HFFc6 (cell line): ENCODE measurements at regions not wholly inside any gene's neighbourhood (a gene's known extent, or its start where the extent isn't known, plus 50 kb on each side); places are given as distances from the start of the nearest gene placed in this dataset.
"Not testable (repeated sequence)": the region's sequence is repeated elsewhere in the genome, so short reads cannot be mapped to it uniquely, and the experiment has no call there.

Experiments
- DNase-seq: peaks from one replicate; pipeline ENCODE4 v3.0.0-alpha.2; 2018
- H3K27ac Mint-ChIP-seq: 2 replicates; pipeline ENCODE4 v1.8.0; 2020; ENCODE audit warnings: mild to moderate bottlenecking, mixed read lengths
- H3K27me3 Mint-ChIP-seq: 2 replicates; pipeline ENCODE4 v1.8.0; 2021; ENCODE audit warnings: mild to moderate bottlenecking, moderate library complexity, mixed read lengths; ENCODE audit not compliant: insufficient read depth
- H3K36me3 Mint-ChIP-seq: 2 replicates; pipeline ENCODE4 v1.8.0; 2021; ENCODE audit warnings: low read depth, mixed read lengths
- H3K4me1 Mint-ChIP-seq: 2 replicates; pipeline ENCODE4 v1.8.0; 2020; ENCODE audit warnings: low read depth, mixed read lengths
- H3K4me3 Mint-ChIP-seq: 2 replicates; pipeline ENCODE4 v1.8.0; 2020; ENCODE audit warnings: mild to moderate bottlenecking, moderate library complexity, mixed read lengths
- H3K9me3 Mint-ChIP-seq: 2 replicates; pipeline ENCODE4 v1.8.0; 2020; ENCODE audit warnings: mild to moderate bottlenecking, mixed read lengths
- CTCF ChIP-seq: fragments of 200-600 bp; sonication (generic); IDR thresholded peaks from 2 replicates; pipeline ENCODE4 v1.5.0; 2021; ENCODE audit warnings: antibody characterized with exemption, mild to moderate bottlenecking

DNA sequence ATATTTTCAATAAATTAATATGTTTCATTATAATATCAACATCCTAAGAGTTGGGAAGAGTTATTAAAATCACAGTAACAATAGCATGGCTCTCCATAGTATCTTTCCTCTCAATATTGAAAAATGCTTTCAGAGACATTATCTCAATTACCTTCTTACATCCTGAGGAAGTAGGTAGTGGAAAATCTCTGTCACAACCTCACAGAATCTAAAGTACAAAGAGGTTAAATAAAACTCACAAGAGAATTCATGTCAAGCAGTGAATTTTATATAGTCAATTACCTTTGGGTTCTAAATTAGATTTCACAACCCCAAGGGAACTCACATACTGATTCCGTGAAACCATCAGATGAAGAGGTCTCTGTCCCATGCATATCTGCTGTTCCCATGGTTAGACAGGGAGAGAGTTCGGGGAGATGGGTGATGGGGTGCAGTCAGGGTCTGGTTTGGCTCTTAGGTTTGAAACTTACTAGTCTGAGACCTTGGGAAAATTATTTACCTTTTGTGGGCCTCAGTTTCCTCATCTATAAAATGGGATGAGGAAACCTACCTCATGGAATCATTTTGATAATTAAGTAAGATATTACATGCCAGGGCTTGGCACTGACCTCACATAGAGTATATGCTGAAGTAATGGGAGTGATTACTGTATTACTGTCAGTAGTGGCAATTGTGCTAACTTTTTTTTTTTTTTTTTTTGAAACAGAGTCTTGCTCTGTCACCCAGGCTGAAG, 74.0 kb upstream of the SNX9 start:
- no peak overlapping the region for H3K4me3 Mint-ChIP-seq
- peaks cover 4% of the 10 kb centered on the region for H3K9me3 Mint-ChIP-seq
- TF ChIP-seq CTCF = no peak
- peaks cover 10% of the 10 kb centered on the region for H3K4me1 Mint-ChIP-seq
- H3K27me3 Mint-ChIP-seq = peaks cover 18% of the 10 kb centered on the region
- no peak overlapping the region for H3K27ac Mint-ChIP-seq
- H3K36me3 Mint-ChIP-seq = peaks cover 4% of the 10 kb centered on the region
- no peak for DNase-seq

- not testable (repeated sequence) for H3K27me3 Mint-ChIP-seq, H3K4me3 Mint-ChIP-seq, H3K27ac Mint-ChIP-seq, DNase-seq, H3K36me3 Mint-ChIP-seq, H3K9me3 Mint-ChIP-seq
- H3K4me1 Mint-ChIP-seq = peaks cover 20% of the 10 kb centered on the region
Measured at GRCh38 chr6:157750973-157751372, 72.1 kb upstream of the SNX9 start.

DNA sequence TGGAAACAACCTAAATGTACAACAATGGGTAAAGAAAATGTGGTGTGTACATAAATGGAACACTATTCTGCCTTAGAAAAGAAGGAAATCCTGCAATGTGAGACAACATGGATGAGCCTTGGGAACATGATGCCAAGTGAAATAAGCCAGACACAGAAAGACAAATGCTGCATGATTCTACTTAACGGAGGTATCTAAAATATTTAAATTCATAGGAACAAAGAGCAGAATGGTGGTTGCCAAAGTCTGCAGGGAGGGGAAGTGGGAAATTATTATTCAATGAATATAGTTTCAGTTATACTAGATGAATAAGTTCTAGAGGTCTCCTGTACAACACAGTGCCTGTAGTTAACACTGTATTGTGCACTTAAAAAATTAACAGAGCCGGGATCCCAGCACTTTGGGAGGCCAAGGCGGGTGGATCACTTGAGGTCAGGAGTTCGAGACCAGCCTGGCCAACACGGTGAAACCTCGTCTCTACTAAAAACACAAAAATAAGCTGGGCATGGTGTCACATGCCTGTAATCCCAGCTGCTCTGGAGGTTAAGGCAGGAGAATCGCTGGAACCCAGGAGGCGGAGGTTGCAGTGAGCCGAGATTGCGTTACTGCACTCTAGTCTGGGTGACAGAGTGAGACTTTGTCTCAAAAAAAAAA, 71.4 kb upstream of the SNX9 start:
- H3K4me1 Mint-ChIP-seq = peaks cover 26% of the 10 kb centered on the region
- no peak for TF ChIP-seq CTCF
- H3K27me3 Mint-ChIP-seq = peaks cover 8% of the 10 kb centered on the region
- DNase-seq = no peak
- H3K4me3 Mint-ChIP-seq = no peak overlapping the region
- H3K36me3 Mint-ChIP-seq = peaks cover 4% of the 10 kb centered on the region
- H3K27ac Mint-ChIP-seq = no peak overlapping the region
- H3K9me3 Mint-ChIP-seq = peaks cover 4% of the 10 kb centered on the region

DNA sequence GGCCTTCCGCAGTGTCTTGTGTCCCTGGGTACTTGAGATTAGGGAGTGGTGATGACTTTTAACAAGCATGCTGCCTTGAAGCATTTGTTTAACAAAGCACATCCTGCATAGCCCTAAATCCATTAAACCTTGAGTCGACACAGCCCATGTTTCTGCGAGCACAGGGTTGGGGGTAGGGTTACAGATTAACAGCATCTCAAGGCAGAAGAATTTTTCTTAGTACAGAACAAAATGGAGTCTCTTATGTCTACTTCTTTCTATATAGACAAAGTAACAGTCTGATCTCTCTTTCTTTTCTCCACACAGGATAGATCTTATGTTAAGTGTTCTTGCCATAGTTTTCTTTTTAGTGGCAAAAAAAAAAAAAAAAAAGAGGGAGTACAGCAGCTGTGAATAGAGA, 70.2 kb upstream of the SNX9 start:
- H3K27me3 Mint-ChIP-seq, DNase-seq, H3K36me3 Mint-ChIP-seq, H3K4me3 Mint-ChIP-seq, H3K9me3 Mint-ChIP-seq, H3K27ac Mint-ChIP-seq: not testable (repeated sequence)
- H3K4me1 Mint-ChIP-seq = peaks cover 38% of the 10 kb centered on the region

- Mint-ChIP-seq H3K4me1 (peaks cover 42% of the 10 kb centered on the region), H3K36me3 (peaks cover 4% of the 10 kb centered on the region), H3K27me3 (peaks cover 9% of the 10 kb centered on the region), H3K27ac (no peak overlapping the region), H3K4me3 (no peak overlapping the region), H3K9me3 (peaks cover 4% of the 10 kb centered on the region)
- TF ChIP-seq CTCF = no peak
- peak; percentile 39 for DNase-seq
Measured at GRCh38 chr6:157753291-157753690, 69.8 kb upstream of the SNX9 start.

DNA sequence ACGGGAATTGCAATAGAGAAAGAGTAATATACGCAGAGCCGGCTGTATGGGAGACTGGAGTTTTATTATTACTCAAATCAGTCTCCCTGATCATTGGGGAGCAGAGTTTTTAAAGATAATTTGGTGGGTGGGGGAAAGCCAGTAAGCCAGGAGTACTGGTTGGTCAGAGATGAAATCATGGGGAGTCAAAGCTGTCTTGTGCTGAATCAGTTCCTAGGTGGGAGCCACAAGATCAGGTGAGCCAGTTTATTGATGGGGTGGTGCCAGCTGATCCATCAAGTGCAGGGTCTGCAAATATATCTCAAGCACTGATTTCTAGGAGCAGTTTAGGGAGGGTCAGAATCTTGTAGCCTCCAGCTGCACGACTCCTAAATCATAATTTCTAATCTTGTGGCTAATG, 69.2 kb upstream of the SNX9 start:
- peaks cover 12% of the 10 kb centered on the region for H3K27me3 Mint-ChIP-seq
- not testable (repeated sequence) for DNase-seq, H3K9me3 Mint-ChIP-seq, H3K36me3 Mint-ChIP-seq, H3K4me3 Mint-ChIP-seq, H3K27ac Mint-ChIP-seq
- peaks cover 48% of the 10 kb centered on the region for H3K4me1 Mint-ChIP-seq

DNA sequence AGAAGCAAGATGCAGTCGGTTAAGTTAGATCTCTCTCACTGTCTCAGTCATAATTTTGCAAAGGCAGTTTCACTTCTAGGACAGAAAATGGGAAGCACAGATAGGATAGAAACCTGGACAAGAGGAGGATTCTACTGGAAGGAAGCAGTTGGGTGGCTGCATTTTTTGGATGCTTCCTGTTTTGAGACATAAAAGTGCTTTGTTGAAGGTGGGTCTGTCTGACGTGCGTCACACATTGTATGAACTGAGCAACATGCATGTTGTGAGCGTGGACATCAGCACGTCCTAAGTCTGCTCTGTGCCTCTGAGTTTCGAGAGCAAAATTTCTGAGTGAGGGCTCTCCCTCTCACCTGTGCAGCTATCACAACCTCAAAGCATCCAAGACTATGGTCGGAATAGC, 68.7 kb upstream of the SNX9 start:
- H3K4me3 Mint-ChIP-seq = no peak overlapping the region
- H3K27ac Mint-ChIP-seq = no peak overlapping the region
- H3K9me3 Mint-ChIP-seq = peaks cover 4% of the 10 kb centered on the region
- H3K4me1 Mint-ChIP-seq = peaks cover 49% of the 10 kb centered on the region
- DNase-seq = no peak
- H3K27me3 Mint-ChIP-seq = peaks cover 8% of the 10 kb centered on the region
- TF ChIP-seq CTCF = no peak
- H3K36me3 Mint-ChIP-seq = peaks cover 4% of the 10 kb centered on the region
